GM03348 (cell line): ENCODE measurements at regions not wholly inside any gene's neighbourhood (a gene's known extent, or its start where the extent isn't known, plus 50 kb on each side); places are given as distances from the start of the nearest gene placed in this dataset.
A peak's percentile ranks its signal among the peaks of the same experiment; 100 is the strongest.

Experiments used
- DNase-seq: peaks from one replicate; pipeline ENCODE4 v3.0.0; 2012; ENCODE audit warnings: low spot score

DNA sequence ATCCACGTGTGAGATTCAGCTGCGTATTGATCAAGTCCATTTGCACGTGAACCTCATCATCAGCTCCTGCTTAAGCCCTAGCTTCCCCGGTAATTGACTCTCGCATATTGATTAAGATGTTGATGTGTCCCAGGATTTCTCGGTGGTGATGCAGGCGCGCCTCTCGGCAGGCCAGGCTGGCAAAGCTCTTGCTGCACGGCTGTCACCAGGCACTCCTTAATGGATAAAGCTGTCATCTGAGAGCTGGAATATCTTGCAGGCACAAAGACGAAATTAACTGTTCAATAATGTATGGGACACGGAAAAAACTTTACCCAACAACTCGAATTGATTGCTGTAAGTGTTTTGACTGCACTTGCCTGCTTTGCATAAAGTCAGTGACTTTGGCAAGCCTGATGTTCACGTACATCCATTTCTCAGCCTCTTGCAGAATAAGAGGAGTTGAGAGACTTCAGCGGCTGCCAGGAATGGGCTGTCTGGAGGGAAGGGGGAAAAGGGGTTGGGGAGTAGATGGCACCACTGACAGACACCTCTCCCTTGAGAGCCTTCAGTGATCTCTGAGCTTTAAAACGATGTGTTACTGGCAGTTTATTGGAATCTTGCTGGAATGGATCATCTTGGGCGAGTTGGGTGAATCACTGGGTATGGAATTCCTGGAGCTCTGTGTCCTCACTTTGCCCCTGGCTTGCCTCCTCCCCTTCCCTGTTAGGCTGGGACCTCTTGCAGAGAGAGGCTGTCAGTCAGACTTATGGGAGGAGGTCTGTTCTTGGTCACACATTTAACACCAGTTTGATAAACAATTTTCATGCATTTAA lies 650.3 kb downstream of the CCDC171 start:
- peak; percentile 93 for DNase-seq

DNA sequence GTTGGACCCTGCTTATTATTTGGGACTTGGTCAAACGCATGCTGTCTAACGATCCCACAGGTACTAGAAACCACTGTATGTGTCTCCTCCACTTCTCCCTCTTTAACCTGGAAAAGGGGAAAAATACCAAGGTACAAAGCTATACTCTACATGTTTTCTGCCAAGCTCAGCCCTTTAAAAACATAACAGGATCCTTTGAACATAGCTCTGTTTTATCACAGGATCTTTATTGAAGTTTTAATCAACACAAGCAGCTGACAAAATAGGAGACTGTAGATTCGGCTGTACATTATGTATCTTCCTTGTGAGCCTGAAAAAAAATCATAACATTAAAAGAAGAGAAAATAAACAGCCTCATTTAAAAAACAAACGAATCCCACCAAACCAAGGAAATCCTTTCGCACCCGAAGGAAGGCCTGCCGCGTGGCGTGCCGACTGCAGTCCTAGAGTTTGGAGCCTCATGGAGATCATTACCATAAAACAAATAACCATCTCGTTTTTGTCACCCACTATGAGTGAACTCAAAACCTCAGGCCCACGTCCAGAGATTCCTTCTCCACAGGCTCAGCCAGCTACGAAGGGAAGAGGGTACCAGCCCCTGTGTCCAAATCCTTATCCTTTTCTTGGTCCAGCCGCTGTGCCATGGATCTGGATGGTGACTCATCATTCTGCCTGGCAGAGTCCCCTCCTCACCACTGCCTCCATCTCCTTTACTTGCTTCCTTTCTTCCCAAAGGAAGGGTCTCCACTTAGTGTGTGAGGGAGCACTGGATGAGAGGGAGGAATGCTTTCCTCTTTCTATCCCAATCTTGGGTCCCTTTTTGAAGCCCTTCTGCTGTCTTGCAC lies 651.1 kb downstream of the CCDC171 start:
- no peak for DNase-seq

DNA sequence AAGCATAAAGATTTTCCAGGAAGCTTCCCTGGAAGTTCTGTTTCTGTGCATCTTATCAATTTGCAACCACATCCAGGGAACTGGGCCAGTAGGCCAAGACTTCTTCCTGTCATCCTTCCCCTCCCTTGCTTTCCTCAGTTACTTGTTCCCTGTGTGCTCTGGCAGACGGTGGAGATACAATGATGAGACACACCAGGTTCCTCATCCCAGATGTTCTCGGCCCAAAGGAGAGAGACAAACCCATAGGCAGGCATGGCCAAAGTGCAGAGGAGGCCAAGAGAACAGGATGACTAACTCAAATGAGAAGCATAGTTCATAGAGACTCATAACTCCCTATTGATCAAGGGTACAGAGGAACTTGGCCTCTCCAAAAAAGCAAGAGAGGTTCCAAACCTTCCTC lies 652.6 kb downstream of the CCDC171 start:
- DNase-seq, result peak; percentile 30

- no peak for DNase-seq
Measured at GRCh38 chr9:16206518-16206917, 653.7 kb downstream of the CCDC171 start.

DNA sequence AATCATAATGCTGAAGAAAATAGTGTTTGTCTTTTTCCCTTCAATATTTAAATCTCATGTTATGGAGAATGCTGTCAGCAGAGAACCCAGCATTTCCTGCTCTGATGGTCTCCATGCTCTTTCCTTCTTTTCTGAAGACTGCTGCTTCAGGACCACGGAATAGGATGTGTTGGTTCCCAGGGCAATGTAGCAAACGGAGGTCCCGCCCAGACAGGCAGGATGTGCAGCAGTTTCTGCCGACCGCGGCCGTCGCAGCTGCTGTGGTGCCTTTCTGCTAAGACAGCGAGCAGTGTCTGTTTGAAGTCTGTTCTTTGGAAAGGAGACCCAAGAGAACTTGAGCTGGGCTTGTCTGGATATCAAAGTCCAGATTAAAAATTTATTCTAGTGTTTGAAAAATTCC lies 654.3 kb downstream of the CCDC171 start:
- DNase-seq, result peak; percentile 44

DNA sequence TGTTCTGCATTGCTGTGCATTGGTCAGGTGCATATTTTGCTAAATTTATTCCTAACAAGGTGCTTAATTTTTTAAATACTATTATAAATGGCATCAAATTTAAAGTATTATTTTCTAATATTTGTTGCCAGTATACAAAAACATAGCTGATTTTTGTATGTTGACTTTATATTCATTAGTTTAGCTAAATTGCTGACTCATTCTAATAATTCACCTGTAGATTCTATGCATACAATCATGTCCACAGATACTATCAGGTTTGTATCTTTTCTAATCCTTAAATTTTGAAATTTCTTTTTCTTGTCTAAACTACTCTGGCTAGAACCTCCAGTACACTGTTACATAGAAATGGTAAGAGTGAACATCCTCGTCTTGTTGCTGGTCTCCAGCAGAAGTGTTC lies 657.6 kb downstream of the CCDC171 start:
- DNase-seq, result no peak

DNA sequence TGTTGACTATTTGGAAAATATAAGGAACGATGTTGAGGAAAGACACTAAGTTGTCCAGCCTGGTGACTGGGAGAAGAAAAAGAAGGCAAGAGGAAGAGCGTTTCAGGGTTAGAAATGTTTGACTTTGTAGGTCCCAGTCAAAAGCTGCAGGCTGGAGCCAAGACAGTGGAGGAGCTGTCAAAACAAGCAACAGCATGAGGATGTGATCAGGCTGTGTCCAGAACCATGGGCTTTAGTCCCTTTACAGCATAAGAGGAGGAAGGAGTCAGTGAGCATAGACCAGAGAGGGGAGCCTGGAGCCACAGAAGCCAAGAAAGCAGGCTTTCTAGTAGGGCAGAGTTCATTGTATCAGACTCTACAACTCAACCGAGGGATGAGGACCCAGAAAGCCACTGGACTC lies 658.5 kb downstream of the BNC2 start:
- no peak for DNase-seq

DNA sequence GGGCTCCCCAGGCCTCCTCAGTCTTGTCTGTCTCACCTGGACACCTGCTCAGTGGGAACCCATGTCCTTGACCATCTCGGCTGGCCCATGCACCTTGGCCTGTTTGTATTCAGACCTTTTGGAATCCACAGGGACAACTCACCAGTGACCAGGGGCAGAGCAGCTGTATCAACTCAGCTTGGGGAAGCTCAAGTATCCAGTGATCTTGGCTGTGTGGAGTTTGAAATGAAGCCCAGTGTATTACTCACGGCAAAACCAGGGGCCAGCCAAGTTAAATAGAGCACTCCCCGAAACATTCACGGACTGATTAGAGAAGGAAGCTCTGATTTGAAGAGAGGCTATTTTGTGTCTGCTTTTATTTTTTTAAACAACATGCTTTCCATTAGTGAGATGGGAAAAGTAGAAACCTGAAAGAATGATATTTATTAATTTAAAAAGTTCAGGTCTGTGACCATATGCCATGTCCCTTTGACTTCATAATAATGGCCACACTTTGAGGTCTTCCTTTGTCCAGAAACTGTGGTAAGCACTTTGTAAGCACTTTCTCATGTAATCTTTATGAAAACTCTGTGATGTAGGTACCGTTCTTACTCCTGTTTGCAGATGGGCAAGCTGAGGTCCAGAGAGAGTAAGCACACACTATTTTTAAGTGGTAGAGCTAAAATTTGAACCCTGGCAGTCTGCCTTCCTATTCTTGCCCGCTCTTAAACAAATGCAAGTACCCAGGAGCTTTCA lies 656.5 kb downstream of the BNC2 start:
- DNase-seq, result peak; percentile 90

DNA sequence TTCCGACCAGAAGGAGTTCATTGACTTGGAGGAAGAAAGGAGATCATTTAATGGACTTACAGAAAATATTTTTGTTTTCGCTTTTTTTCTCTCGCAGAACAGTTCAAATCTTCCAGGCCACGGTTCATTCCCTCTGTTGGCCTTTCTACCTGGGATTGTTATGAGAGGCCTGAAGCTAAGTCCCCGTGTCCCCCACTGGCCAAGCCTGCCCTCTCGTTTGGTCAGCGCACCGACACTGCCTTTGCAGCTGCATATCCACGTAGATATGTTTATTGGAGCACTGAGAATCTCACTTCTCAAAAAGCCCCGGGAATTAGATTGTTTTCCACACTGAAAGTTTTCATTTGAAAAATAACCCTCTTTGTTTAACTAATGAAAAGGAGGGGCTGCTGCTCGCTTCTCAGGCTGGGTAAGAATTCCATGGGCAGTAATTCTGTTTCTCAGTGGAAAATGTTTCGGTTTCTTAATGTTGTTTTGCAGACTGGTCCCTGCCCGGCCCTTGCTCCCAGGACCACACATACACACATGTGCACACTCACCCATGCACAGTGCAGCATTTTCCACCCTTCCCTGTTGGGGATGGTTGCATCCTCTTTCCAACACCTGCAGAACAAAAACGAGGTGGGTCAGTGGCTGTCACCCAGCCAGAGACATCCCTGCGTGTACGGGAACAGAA lies 655.7 kb downstream of the BNC2 start:
- DNase-seq, result no peak

- no peak for DNase-seq
Measured at GRCh38 chr9:16215353-16215680, 655.2 kb downstream of the BNC2 start.

- DNase-seq, result peak; percentile 52
Measured at GRCh38 chr9:16217943-16218701, 652.3 kb downstream of the BNC2 start.

- DNase-seq, result no peak
Measured at GRCh38 chr9:16221366-16221765, 649.1 kb downstream of the BNC2 start.

DNA sequence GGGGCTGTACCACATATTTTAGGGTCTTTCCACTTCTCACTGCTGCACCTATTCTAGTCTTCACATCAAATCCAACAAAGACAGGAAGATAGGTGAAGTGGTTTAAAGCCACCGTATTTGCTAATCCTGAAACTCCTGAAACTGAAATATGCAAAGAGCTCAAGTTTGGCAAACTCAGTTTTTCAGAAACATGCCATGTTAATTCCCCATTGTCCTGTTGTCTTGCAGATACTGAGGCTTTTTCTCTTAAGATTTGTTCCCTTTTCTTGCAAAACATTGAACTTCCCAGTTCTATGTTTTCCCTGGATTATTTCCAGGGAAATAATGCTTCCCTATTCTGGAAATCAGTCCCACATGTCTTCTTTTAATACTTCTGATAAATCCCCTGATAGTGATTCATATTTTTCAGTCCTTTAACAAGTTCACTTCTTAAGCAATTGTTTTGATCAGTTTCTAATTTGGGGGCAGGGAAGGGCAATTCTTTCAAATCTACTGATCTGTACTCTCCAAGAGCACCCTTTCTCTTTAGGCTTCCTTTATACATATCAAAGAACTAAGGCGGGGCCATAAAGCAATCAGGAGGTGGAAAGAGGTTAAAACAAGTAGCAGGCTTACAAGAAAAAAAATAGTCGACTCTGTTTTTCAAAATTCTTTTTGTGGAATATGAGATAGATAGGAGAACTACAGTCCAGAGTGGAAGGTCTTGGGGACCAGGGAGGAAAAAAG lies 648.5 kb downstream of the BNC2 start:
- peak; percentile 49 for DNase-seq

DNA sequence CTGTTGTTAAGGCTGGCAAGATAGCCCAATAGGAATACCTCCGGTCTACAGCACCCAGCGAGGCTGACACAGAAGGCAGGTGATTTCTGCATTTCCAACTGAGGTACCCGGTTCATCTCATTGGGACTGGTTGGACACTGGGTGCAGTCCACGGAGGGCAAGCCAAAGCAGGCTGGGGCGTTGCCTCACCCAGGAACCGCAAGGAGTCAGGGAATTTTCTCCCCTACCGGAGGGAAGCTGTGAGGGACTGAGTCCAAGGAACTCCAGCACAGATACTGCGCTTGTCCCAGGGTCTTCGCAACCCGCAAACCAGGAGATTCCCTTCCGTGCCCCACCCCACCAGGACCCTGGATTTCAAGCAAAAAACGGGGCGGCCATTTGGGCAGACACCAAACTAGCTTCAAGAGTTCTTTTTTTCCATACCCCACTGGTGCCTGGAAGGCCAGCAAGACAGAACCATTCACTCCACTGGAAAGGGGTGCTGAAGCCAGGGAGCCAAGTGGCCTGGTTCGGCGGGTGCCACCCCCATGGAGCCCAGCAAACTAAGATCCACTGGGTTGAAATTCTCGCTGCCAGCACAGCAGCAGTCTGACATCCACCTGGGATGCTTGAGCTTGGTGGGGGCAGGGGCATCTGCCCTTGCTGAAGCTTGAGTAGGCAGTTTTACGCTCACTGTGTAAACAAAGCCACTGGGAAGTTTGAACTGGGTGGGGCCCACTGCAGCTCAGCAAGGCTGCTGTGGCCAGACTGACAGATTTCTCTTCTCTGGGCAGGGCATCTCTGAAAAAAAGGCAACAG lies 647.2 kb downstream of the BNC2 start:
- DNase-seq, result no peak

- DNase-seq, result no peak
Measured at GRCh38 chr9:16230731-16231130, 639.7 kb downstream of the BNC2 start.

DNA sequence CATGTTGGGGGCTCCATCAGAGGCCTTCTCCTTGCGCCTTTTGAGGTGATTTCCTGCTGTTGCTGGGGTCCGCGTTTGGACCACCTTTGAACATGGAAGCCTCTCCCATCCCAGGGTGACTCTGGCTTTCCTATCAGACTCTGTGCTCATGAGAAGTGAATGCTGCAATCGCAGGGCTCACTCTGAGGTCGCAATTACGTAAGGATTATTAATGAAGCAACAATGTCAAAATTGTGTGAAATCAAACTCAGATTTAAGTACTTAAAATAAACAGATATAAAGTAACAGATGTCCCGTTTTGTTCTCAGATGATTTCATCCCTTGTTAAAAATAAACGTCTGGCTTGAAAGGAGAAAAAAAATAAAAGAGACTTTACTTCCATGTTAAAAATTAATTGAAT lies 634.2 kb downstream of the BNC2 start:
- peak; percentile 82 for DNase-seq

- DNase-seq, result peak; percentile 59
Measured at GRCh38 chr9:16236882-16237281, 633.6 kb downstream of the BNC2 start.

- no peak for DNase-seq
Measured at GRCh38 chr9:16238623-16239138, 631.8 kb downstream of the BNC2 start.

DNA sequence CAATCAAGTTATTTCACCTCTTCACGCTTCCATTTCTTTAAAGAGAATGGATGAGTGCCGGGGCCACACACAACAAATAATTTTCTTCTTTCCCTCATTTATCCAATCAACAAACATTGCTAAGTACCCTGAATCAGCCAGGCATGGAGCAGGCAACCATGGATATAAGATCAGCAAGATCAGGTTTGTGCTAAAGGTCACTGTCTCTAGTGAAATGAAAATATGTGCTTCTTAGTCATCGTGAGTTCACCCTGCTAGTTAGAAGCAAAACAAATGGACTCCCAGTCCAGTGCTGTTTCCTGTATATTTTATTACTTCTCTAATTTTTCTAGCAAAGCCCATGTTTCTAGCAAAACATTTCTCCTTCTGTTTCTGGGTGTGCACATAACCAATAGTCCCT lies 629.2 kb downstream of the BNC2 start:
- DNase-seq, result peak; percentile 45

- DNase-seq, result no peak
Measured at GRCh38 chr9:16243798-16244197, 626.7 kb downstream of the BNC2 start.
